ENCODE measurements at regions not wholly inside any gene's neighbourhood (a gene's known extent, or its start where the extent isn't known, plus 50 kb on each side); places are given as distances from the start of the nearest gene placed in this dataset.
"Not testable (repeated sequence)": the region's sequence is repeated elsewhere in the genome, so short reads cannot be mapped to it uniquely, and the experiment has no call there.

- ATAC-seq (ENCODE audit: low read depth) (no peak), DNase-seq (no peak)
- no peak overlapping the region for H3K27ac Mint-ChIP-seq
- ChIA-PET CTCF (no interaction called here), POLR2A (no interaction called here)
- no peaks in the 10 kb centered on the region for H3K9me3 Mint-ChIP-seq
- H3K36me3 Mint-ChIP-seq (ENCODE audit: low read depth) = no peaks in the 10 kb centered on the region
- H3K4me3 Mint-ChIP-seq = no peak overlapping the region
- H3K4me1 Mint-ChIP-seq = no peaks in the 10 kb centered on the region
- peaks cover 4% of the 10 kb centered on the region for H3K27me3 Mint-ChIP-seq
- TF ChIP-seq CTCF (IDR thresholded peaks at IDR 0.05) = no peak
- intact Hi-C loops (cut with micrococcal nuclease) = no loop called here
These were observed 74.6 kb downstream of the RBM11 start for GRCh38 chr21:14290576-14290975.

DNA sequence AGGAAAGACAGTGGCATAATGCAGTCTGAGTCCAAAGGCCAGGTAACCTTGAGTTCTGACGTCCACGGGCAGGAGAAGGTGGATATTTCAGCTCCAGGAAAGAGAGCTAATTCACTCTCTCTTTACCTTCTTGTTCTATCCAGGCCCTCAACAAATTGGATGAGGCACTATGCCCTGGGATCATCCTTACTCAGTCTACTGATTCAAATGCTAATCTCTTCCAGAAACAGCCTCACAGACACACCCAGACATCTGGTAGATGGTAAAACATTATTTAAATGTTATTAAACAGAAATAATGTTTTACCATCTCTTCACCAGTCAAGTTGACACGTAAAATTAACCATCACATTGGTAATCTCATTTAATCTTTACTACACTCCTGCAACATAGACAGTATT lies 73.0 kb downstream of the RBM11 start:
- no peak for TF ChIP-seq CTCF (IDR thresholded peaks at IDR 0.05)
- ChIA-PET POLR2A (no interaction called here), CTCF (no interaction called here)
- Mint-ChIP-seq H3K4me3 (no peak overlapping the region), H3K36me3 (ENCODE audit: low read depth) (no peaks in the 10 kb centered on the region), H3K27me3 (peaks cover 4% of the 10 kb centered on the region), H3K27ac (no peak overlapping the region), H3K4me1 (no peaks in the 10 kb centered on the region), H3K9me3 (no peaks in the 10 kb centered on the region)
- DNase-seq = no peak
- intact Hi-C loops (cut with micrococcal nuclease) = no loop called here
- no peak for ATAC-seq (ENCODE audit: low read depth)

GRCh38 chr21:14285147-14285761 lies 69.3 kb downstream of the RBM11 start:
- Mint-ChIP-seq H3K27me3 (peaks cover 4% of the 10 kb centered on the region), H3K36me3 (ENCODE audit: low read depth) (no peaks in the 10 kb centered on the region), H3K4me3 (no peak overlapping the region), H3K27ac (no peak overlapping the region), H3K9me3 (no peaks in the 10 kb centered on the region), H3K4me1 (no peaks in the 10 kb centered on the region)
- no peak for TF ChIP-seq CTCF (IDR thresholded peaks at IDR 0.05)
- intact Hi-C loops (cut with micrococcal nuclease) = no loop called here
- CTCF ChIA-PET = no interaction called here
- DNase-seq (no peak), ATAC-seq (ENCODE audit: low read depth) (no peak)
- POLR2A ChIA-PET = no interaction called here

GRCh38 chr21:14284481-14284880 lies 68.5 kb downstream of the RBM11 start:
- peaks cover 4% of the 10 kb centered on the region for H3K27me3 Mint-ChIP-seq
- ATAC-seq (ENCODE audit: low read depth) (no peak), DNase-seq (no peak)
- intact Hi-C loops (cut with micrococcal nuclease) = no loop called here
- H3K36me3 Mint-ChIP-seq (ENCODE audit: low read depth) = no peaks in the 10 kb centered on the region
- no peak overlapping the region for H3K4me3 Mint-ChIP-seq
- H3K27ac Mint-ChIP-seq = no peak overlapping the region
- H3K4me1 Mint-ChIP-seq = no peaks in the 10 kb centered on the region
- ChIA-PET CTCF (no interaction called here), POLR2A (no interaction called here)
- no peak for TF ChIP-seq CTCF (IDR thresholded peaks at IDR 0.05)
- no peaks in the 10 kb centered on the region for H3K9me3 Mint-ChIP-seq

DNA sequence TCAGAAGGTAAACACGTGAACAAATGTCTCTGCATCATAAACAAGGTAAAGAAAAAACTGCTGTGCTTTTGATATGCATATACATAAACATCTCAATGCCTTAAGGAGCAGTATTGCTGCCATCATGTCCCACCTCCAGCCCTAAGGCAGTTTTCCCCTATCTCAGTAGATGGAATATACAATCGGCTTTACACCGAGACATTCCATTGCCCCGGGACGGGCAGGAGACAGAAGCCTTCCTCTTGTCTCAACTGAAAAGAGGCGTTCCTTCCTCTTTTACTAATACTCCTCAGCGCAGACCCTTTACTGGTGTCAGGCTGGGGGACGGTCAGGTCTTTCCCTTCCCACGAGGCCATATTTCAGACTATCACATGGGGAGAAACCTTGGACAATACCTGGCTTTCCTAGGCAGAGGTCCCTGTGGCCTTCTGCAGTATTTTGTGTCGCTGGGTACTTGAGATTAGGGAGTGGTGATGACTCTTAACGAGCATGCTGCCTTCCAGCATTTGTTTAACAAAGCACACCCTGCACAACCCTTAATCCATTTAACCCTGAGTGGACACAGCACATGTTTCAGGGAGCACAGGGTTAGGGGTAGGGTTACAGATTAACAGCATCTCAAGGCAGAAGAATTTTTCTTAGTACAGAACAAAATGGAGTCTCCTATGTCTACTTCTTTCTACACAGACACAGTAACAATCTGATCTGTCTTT lies 65.4 kb downstream of the RBM11 start:
- H3K27ac Mint-ChIP-seq; H3K27me3 Mint-ChIP-seq; ATAC-seq (ENCODE audit: low read depth); H3K9me3 Mint-ChIP-seq; H3K4me3 Mint-ChIP-seq; H3K36me3 Mint-ChIP-seq (ENCODE audit: low read depth); CTCF ChIA-PET; intact Hi-C loops (cut with micrococcal nuclease); POLR2A ChIA-PET; DNase-seq; H3K4me1 Mint-ChIP-seq: not testable (repeated sequence)

Data from activated B cell treated with CpG ODN at 0.5 μM for 24 hours (primary cell).